Karpas-422 (cell line): ENCODE measurements at regions not wholly inside any gene's neighbourhood (a gene's known extent, or its start where the extent isn't known, plus 50 kb on each side); places are given as distances from the start of the nearest gene placed in this dataset.

Experiments used
- DNase-seq: peaks from one replicate; pipeline ENCODE4 v3.0.0-alpha.2; 2015
- H2AFZ ChIP-seq: fragments of 200-600 bp; sonication (generic); 2 replicates; pipeline ENCODE4 v1.6.1; 2014; ENCODE audit warnings: antibody characterized with exemption, low read length, mixed read lengths
- H3K27ac ChIP-seq: fragments of 200-600 bp; sonication (generic); 2 replicates; pipeline ENCODE4 v1.5.1; 2014; ENCODE audit warnings: mild to moderate bottlenecking, low read length, moderate library complexity
- H3K27me3 ChIP-seq: fragments of 200-600 bp; sonication (generic); 2 replicates; pipeline ENCODE4 v1.6.1; 2014; ENCODE audit warnings: low read length, mixed read lengths
- H3K36me3 ChIP-seq: fragments of 200-600 bp; sonication (generic); 2 replicates; pipeline ENCODE4 v1.6.1; 2014; ENCODE audit warnings: low read length, mixed read lengths; ENCODE audit not compliant: insufficient read depth
- H3K4me1 ChIP-seq: fragments of 200-600 bp; sonication (generic); 2 replicates; pipeline ENCODE4 v1.6.1; 2014; ENCODE audit warnings: mild to moderate bottlenecking, low read length, mixed read lengths
- H3K4me2 ChIP-seq: fragments of 200-600 bp; sonication (generic); 2 replicates; pipeline ENCODE4 v1.6.1; 2014; ENCODE audit warnings: low read length, low read depth, mild to moderate bottlenecking; ENCODE audit not compliant: poor library complexity, severe bottlenecking
- H3K4me3 ChIP-seq: fragments of 200-600 bp; sonication (generic); 2 replicates; pipeline ENCODE4 v1.5.1; 2014; ENCODE audit warnings: mild to moderate bottlenecking, antibody characterized with exemption, low read length, mixed read lengths
- H3K79me2 ChIP-seq: fragments of 200-600 bp; sonication (generic); 2 replicates; pipeline ENCODE4 v1.6.1; 2014; ENCODE audit warnings: mild to moderate bottlenecking, low read length, mixed read lengths
- H3K9ac ChIP-seq: fragments of 200-600 bp; sonication (generic); 2 replicates; pipeline ENCODE4 v1.6.0; 2014; ENCODE audit warnings: low read length
- H3K9me2 ChIP-seq: fragments of 200-600 bp; sonication (generic), shearing (Covaris generic); replicated peaks from 2 replicates; pipeline ENCODE4 v1.6.0; 2014; ENCODE audit warnings: mild to moderate bottlenecking, low read length, moderate library complexity; ENCODE audit not compliant: insufficient read depth
- H3K9me3 ChIP-seq: fragments of 300-700, 200-600 bp; sonication (generic); 2 replicates; pipeline ENCODE4 v1.6.1; 2014; ENCODE audit warnings: low read length, mixed read lengths
- H4K20me1 ChIP-seq: fragments of 200-600 bp; sonication (generic); 2 replicates; pipeline ENCODE4 v1.6.1; 2014; ENCODE audit warnings: mild to moderate bottlenecking, antibody characterized with exemption, low read length, low read depth; ENCODE audit not compliant: insufficient read depth

- H3K27me3 ChIP-seq = no peaks in the 10 kb centered on the region
- no peaks in the 10 kb centered on the region for H3K9me2 ChIP-seq
- H3K4me1 ChIP-seq = no peaks in the 10 kb centered on the region
- no peak overlapping the region for H3K4me2 ChIP-seq
- no peak overlapping the region for H3K4me3 ChIP-seq
- H3K27ac ChIP-seq = no peak overlapping the region
- no peaks in the 10 kb centered on the region for H4K20me1 ChIP-seq
- H3K36me3 ChIP-seq = no peaks in the 10 kb centered on the region
- no peak for DNase-seq
- H3K79me2 ChIP-seq = no peaks in the 10 kb centered on the region
- peaks cover 21% of the 10 kb centered on the region for H3K9me3 ChIP-seq
- no peak overlapping the region for H3K9ac ChIP-seq
- H2AFZ ChIP-seq = no peak overlapping the region
Observed at GRCh38 chr3:61449327-61450040, 111.9 kb upstream of the PTPRG start.

- Histone ChIP-seq H3K79me2 (no peaks in the 10 kb centered on the region), H3K27ac (no peak overlapping the region), H3K9ac (no peak overlapping the region), H3K27me3 (no peaks in the 10 kb centered on the region), H4K20me1 (no peaks in the 10 kb centered on the region), H3K4me2 (no peak overlapping the region), H2AFZ (no peak overlapping the region), H3K4me1 (no peaks in the 10 kb centered on the region), H3K4me3 (no peak overlapping the region), H3K9me2 (no peaks in the 10 kb centered on the region), H3K9me3 (peaks cover 17% of the 10 kb centered on the region), H3K36me3 (no peaks in the 10 kb centered on the region)
- no peak for DNase-seq
Observed at GRCh38 chr3:61450866-61451265, 110.5 kb upstream of the PTPRG start.

GRCh38 chr3:61451841-61452240 lies 109.5 kb upstream of the PTPRG start:
- Histone ChIP-seq H3K4me1 (no peaks in the 10 kb centered on the region), H3K4me3 (no peak overlapping the region), H3K79me2 (no peaks in the 10 kb centered on the region), H3K4me2 (no peak overlapping the region), H2AFZ (no peak overlapping the region), H3K9ac (no peak overlapping the region), H3K27ac (no peak overlapping the region), H3K36me3 (no peaks in the 10 kb centered on the region), H3K9me2 (no peaks in the 10 kb centered on the region), H3K9me3 (peaks cover 17% of the 10 kb centered on the region), H4K20me1 (no peaks in the 10 kb centered on the region), H3K27me3 (no peaks in the 10 kb centered on the region)
- DNase-seq = no peak

- H2AFZ ChIP-seq = no peak overlapping the region
- no peak for DNase-seq
- no peak overlapping the region for H3K4me3 ChIP-seq
- H3K4me1 ChIP-seq = no peaks in the 10 kb centered on the region
- no peaks in the 10 kb centered on the region for H3K27me3 ChIP-seq
- no peak overlapping the region for H3K4me2 ChIP-seq
- H3K9ac ChIP-seq = no peak overlapping the region
- H3K9me3 ChIP-seq = peaks cover 17% of the 10 kb centered on the region
- H3K79me2 ChIP-seq = no peaks in the 10 kb centered on the region
- H3K9me2 ChIP-seq = no peaks in the 10 kb centered on the region
- no peak overlapping the region for H3K27ac ChIP-seq
- no peaks in the 10 kb centered on the region for H4K20me1 ChIP-seq
- no peaks in the 10 kb centered on the region for H3K36me3 ChIP-seq
Observed at GRCh38 chr3:61452535-61453090, 108.8 kb upstream of the PTPRG start.

GRCh38 chr3:61454006-61454585 lies 107.3 kb upstream of the PTPRG start:
- Histone ChIP-seq H3K36me3 (no peaks in the 10 kb centered on the region), H2AFZ (no peak overlapping the region), H3K4me2 (no peak overlapping the region), H4K20me1 (no peaks in the 10 kb centered on the region), H3K9me2 (no peaks in the 10 kb centered on the region), H3K9ac (no peak overlapping the region), H3K9me3 (peaks cover 17% of the 10 kb centered on the region), H3K27me3 (no peaks in the 10 kb centered on the region), H3K79me2 (no peaks in the 10 kb centered on the region), H3K27ac (no peak overlapping the region), H3K4me3 (no peak overlapping the region), H3K4me1 (no peaks in the 10 kb centered on the region)
- no peak for DNase-seq

GRCh38 chr3:61454801-61455200 lies 106.6 kb upstream of the PTPRG start:
- no peak overlapping the region for H2AFZ ChIP-seq
- no peak for DNase-seq
- H3K4me3 ChIP-seq = no peak overlapping the region
- H3K79me2 ChIP-seq = no peaks in the 10 kb centered on the region
- H3K4me2 ChIP-seq = no peak overlapping the region
- H3K9ac ChIP-seq = no peak overlapping the region
- H3K36me3 ChIP-seq = no peaks in the 10 kb centered on the region
- H3K4me1 ChIP-seq = no peaks in the 10 kb centered on the region
- H3K27ac ChIP-seq = no peak overlapping the region
- no peaks in the 10 kb centered on the region for H3K9me2 ChIP-seq
- no peaks in the 10 kb centered on the region for H4K20me1 ChIP-seq
- peaks cover 17% of the 10 kb centered on the region for H3K9me3 ChIP-seq
- no peaks in the 10 kb centered on the region for H3K27me3 ChIP-seq

- Histone ChIP-seq H3K27me3 (no peaks in the 10 kb centered on the region), H2AFZ (no peak overlapping the region), H3K9me2 (no peaks in the 10 kb centered on the region), H3K36me3 (no peaks in the 10 kb centered on the region), H3K4me3 (no peak overlapping the region), H3K4me2 (no peak overlapping the region), H3K79me2 (no peaks in the 10 kb centered on the region), H4K20me1 (no peaks in the 10 kb centered on the region), H3K9me3 (peaks cover 11% of the 10 kb centered on the region), H3K4me1 (no peaks in the 10 kb centered on the region), H3K9ac (no peak overlapping the region), H3K27ac (no peak overlapping the region)
- DNase-seq = no peak
Observed at GRCh38 chr3:61460636-61461035, 100.7 kb upstream of the PTPRG start.

GRCh38 chr3:61463191-61463590 lies 98.2 kb upstream of the PTPRG start:
- Histone ChIP-seq H3K4me3 (no peak overlapping the region), H3K79me2 (no peaks in the 10 kb centered on the region), H3K36me3 (no peaks in the 10 kb centered on the region), H3K9me2 (no peaks in the 10 kb centered on the region), H4K20me1 (no peaks in the 10 kb centered on the region), H2AFZ (no peak overlapping the region), H3K4me2 (no peak overlapping the region), H3K9me3 (peaks cover 18% of the 10 kb centered on the region), H3K27ac (no peak overlapping the region), H3K4me1 (no peaks in the 10 kb centered on the region), H3K9ac (no peak overlapping the region), H3K27me3 (no peaks in the 10 kb centered on the region)
- DNase-seq = no peak
